Stimulated activated CD8-positive, alpha-beta memory T cell treated with anti-CD3 and anti-CD28 coated beads, Interleukin-7, amount 100 ng/mL, for 4 hours (primary cell): ENCODE measurements at regions not wholly inside any gene's neighbourhood (a gene's known extent, or its start where the extent isn't known, plus 50 kb on each side); places are given as distances from the start of the nearest gene placed in this dataset.
"Not testable (repeated sequence)": the region's sequence is repeated elsewhere in the genome, so short reads cannot be mapped to it uniquely, and the experiment has no call there.

Experiments
- DNase-seq, 2 donors: peaks; one replicate each; pipeline ENCODE4 v3.0.0-alpha.2; 2020; ENCODE audit warnings: low read depth in 2 of 2

GRCh38 chr6:6975459-6976111 is 132.2 kb upstream of the RREB1 start:
- no peak for DNase-seq

DNA sequence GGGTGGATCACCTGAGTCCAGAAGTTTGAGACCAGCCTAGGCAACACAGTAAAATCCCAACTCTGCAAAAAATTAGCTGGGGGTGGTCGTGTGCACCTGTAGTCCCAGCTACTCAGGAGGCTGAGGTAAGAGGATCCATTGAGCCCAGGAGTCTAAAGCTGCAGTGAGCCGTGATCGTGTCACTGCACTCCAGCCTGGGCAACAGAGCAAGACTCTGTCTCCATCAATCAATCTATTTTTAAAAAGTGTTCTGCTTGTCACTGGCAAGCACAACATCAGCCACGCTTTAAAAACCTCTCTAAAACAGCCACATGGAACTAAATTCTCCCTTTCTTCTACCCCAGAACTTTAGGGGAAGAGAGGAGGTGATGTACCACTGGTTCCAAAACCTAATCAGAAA is 131.6 kb upstream of the RREB1 start:
- DNase-seq = no peak

- no peak for DNase-seq
Observed at GRCh38 chr6:6978731-6979130, 129.0 kb upstream of the RREB1 start.

- DNase-seq = no peak
Observed at GRCh38 chr6:6980999-6981597, 126.7 kb upstream of the RREB1 start.

- DNase-seq = no peak
Observed at GRCh38 chr6:6981681-6982322, 126.0 kb upstream of the RREB1 start.

GRCh38 chr6:6982663-6983062 is 125.1 kb upstream of the RREB1 start:
- no peak for DNase-seq

DNA sequence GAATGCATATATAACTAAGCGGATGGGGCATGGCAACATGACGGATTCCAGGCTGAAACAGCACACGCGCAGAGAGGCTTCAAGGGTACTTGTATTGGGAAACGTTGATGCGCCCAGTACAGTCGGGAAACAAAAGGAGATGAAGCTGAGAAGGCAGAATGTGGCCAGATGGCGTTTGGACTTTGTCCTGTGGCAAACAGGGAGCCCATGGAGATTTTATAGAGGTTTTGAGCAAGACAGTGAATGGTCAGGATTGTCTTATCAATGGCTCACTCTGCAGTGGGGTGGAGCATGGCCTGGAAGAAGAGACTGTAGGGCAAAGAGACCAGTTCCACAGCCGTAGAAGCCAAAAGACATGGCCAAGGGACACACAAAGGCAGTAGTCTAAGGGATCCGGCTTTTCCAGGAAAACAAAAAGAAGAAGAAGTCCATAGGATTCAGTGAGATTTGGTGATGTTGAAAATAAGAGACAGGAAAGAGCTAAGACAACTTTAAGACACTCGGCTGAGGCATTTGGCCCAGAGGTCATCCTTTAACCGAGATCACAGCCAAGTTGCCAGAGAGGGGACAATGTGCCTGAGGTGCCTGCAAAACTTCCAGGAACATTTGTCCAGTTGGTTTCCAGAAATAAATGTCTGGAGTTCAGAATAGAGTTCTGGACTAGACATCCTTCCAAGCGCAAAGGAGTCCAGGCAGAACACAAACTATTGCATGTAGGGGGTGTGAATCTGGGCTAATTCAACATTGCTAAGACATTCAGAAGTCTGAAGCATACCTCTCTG is 123.0 kb upstream of the RREB1 start:
- no peak for DNase-seq

DNA sequence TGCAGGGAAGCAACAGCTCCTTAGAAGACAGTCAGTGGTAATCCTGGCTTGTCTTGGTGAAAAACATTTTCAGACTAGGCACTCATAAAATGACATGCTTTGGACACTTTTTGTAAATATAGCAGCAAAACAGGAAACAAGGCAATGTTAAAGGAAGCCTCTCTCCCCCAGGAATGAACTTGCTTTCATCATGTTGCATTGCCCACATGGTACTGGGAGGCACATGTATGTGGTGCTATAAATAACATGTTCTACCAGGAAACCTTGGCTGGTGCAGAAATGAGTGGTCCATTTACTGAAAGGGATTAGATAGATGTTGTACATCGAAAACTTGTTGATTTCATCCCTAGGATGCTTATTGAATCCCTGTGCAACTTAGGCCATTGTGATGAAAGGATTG is 121.4 kb upstream of the RREB1 start:
- no peak for DNase-seq

GRCh38 chr6:6987749-6988148 is 120.0 kb upstream of the RREB1 start:
- DNase-seq = no peak

GRCh38 chr6:6990059-6990458 is 117.7 kb upstream of the RREB1 start:
- DNase-seq = not testable (repeated sequence)

DNA sequence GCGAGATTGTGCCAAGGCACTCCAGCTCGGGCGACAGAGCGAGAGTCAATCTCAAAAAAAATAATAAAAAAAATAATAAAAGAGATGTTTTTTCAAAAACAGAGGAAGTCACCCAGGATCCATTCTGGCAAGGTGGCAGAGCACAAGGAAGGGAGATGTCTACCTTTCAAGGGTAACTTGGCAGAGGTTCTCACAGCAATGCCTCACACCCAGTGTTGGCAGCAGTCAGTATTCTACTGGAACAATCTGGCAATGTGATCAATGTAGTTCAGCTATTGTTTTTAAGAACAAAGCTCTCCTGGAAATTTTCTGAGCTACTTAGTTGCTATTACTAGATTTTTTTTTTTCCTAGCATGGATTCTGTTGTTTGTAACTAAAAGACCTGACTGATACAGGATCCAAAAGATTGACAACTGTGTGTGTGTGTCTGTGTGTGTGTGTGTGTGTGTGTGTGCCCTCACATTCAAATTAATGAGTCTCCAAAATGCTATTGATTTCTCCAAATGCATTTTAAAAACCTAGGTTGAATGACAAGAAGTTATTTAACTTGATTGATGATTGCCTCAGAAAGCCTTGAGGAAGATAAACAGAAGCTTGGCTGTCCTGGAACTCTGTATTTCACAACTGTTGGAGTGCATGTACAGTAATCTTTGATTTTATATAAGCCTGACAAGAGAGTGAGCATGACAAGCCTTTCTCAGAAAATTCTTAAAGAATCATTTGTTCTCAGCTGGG is 114.1 kb upstream of the RREB1 start:
- no peak for DNase-seq

DNA sequence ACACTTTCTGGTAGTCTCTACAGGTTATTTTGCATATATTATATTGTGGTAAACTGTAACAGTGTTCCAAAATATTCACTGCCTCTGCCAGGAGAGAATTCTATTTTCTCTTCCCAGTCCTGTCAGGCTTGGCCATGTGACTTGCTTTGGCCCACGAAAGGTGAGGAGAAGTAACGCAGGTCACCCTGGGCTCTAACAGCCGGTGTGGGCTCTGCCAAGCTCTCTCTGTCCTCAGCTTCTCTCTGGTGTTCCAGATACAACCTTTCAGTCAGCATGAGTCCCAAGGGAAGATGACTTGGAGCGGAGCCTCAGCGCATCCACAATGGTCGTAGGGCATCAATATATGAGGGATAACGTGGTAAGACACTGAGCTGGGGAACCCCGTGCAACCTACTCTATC is 113.0 kb upstream of the RREB1 start:
- DNase-seq = no peak

DNA sequence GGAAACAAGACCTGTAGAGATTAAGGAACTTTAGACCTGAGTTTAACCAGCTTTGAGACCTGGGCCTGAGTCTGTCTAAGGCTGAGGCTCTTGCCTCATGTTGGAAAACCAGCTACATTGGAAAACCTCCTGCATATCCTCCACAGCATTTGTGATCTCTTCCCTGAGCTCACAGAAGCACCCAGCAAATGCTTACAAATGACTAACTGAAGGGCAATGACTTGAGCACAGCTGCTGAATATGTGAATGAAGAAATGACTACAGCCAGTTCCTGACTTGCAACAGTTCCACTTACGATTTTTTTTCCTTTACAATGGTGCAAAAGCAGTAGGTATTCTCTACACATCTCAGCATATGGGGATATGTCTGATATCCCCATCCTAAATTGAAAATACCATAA is 112.4 kb upstream of the RREB1 start:
- no peak for DNase-seq

- no peak for DNase-seq
Observed at GRCh38 chr6:6996124-6996523, 111.6 kb upstream of the RREB1 start.

GRCh38 chr6:6997263-6998193 is 110.2 kb upstream of the RREB1 start:
- DNase-seq = no peak

GRCh38 chr6:6998194-6998569 is 109.6 kb upstream of the RREB1 start:
- DNase-seq = no peak

GRCh38 chr6:7000825-7001777 is 106.7 kb upstream of the RREB1 start:
- DNase-seq = no peak

DNA sequence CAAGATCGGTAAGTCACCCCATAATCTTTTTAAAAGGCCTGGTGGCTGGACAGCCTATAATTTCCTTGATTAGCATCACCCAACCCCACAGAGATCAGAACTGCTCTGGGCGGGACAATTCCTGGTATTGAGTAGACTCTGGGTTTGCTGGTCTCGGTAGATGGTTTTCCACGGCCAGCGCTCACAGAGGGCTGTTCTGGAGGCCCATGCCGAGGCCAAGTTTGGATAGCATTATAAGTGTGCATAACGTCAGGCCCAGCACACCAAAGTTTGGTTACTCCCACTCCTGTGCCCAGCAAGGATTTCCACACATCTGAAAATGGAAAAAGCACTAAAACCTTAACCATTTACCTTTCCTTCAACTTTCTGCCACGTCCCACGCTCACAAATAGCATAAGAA is 104.7 kb upstream of the RREB1 start:
- DNase-seq = no peak

DNA sequence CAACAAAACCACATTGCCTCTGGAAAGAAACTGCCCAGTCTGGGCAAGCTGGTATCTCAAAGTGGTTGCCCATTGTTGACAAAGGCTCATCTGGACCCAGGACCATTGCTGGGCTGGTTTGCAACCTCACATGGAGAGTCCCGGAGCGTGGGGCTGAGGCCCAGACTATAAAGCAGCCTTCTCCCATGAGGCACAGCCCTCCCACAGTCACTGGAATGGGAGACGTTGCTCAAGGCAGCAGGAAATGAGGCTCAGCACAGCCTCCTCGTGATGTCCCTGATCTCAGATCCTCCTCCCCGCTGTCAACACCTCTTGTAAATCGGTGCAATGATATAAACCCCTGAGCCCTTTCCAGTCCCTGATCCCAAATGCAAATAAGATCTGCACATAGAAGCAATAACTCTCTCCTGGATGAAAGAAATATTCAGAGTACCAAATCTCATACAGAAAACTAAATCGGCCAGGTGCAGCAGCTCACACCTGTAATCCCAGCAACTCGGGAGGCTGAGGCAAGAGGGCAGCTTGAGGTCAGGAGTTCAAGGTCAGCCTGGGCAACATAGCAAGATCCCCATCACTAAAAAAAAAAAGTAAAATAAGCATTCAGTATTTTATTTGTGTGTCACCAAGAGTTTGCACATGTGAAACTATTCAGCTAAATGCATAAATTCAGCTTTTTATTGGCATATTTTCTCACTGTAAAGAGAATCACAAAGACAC is 103.0 kb upstream of the RREB1 start:
- no peak for DNase-seq
